Posterior vena cava (tissue), 2 donors: ENCODE measurements at regions not wholly inside any gene's neighbourhood (a gene's known extent, or its start where the extent isn't known, plus 50 kb on each side); places are given as distances from the start of the nearest gene placed in this dataset.

Source experiments
- DNase-seq: peaks from one replicate; pipeline ENCODE4 v3.0.0-alpha.2; 2020; ENCODE audit warnings: low spot score
- intact Hi-C, 2 donors: fragments of 100-400 bp; cut with DNase I; formaldehyde crosslinking; loops; one replicate each; pipeline versions ENCODE4 v1.14.1 to v1.14.2; 2022 to 2023
- donor health status: DM: yes; HTN: yes; CAD: no.
- donor health status: DM: yes; HTN: yes; CAD: no.

GRCh38 chr21:35783721-35784120 lies 276.6 kb downstream of the SETD4 start:
- DNase-seq: no peak
- intact Hi-C loops: no loop called here

- intact Hi-C loops: no loop called here
- DNase-seq: no peak
Observed at GRCh38 chr21:35782667-35783066, 277.7 kb downstream of the SETD4 start.

GRCh38 chr21:35780983-35781382 lies 279.3 kb downstream of the SETD4 start:
- intact Hi-C loops: no loop called here
- DNase-seq: no peak

GRCh38 chr21:35779690-35780570 lies 280.4 kb downstream of the SETD4 start:
- DNase-seq: no peak
- intact Hi-C loops: no loop called here

GRCh38 chr21:35779167-35779566 lies 281.2 kb downstream of the SETD4 start:
- intact Hi-C loops: no loop called here
- no peak for DNase-seq

GRCh38 chr21:35777081-35777480 lies 283.2 kb downstream of the SETD4 start:
- intact Hi-C loops: no loop called here
- DNase-seq: no peak

- intact Hi-C loops: no loop called here
Observed at GRCh38 chr21:35775778-35776544, 284.4 kb downstream of the SETD4 start.

GRCh38 chr21:35770101-35770945 lies 290.0 kb downstream of the SETD4 start:
- intact Hi-C loops: no loop called here
- DNase-seq: no peak

More at GRCh38 chr21:35775778-35776544, 284.4 kb downstream of the SETD4 start:
- DNase-seq: no peak

GRCh38 chr21:35768187-35768586 lies 292.1 kb downstream of the SETD4 start:
- no peak for DNase-seq
- intact Hi-C loops: loop anchor here in 1 of 2 donors (10.0 kb wide), 1 partner anchor 1513 kb away; no protein-coding TSS in a partner anchor

GRCh38 chr21:35764586-35764985 lies 295.7 kb downstream of the SETD4 start:
- intact Hi-C loops: loop anchor here in 1 of 2 donors (10.0 kb wide), 1 partner anchor 1510 kb away; no protein-coding TSS in a partner anchor
- DNase-seq: no peak

GRCh38 chr21:35764077-35764476 lies 296.2 kb downstream of the SETD4 start:
- no peak for DNase-seq
- intact Hi-C loops: loop anchor here in 1 of 2 donors (10.0 kb wide), 1 partner anchor 1509 kb away; no protein-coding TSS in a partner anchor

- DNase-seq: no peak
- intact Hi-C loops: no loop called here
Observed at GRCh38 chr21:35754583-35754982, 305.7 kb downstream of the SETD4 start.

- intact Hi-C loops: no loop called here
- DNase-seq: no peak
Observed at GRCh38 chr21:35753308-35753707, 307.0 kb downstream of the SETD4 start.

- intact Hi-C loops: no loop called here
- DNase-seq: no peak
Observed at GRCh38 chr21:35751171-35751570, 309.2 kb downstream of the SETD4 start.

GRCh38 chr21:35749904-35750303 lies 310.4 kb downstream of the SETD4 start:
- no peak for DNase-seq
- intact Hi-C loops: no loop called here

- intact Hi-C loops: no loop called here
- no peak for DNase-seq
Observed at GRCh38 chr21:35748678-35749314, 311.5 kb downstream of the SETD4 start.

GRCh38 chr21:35743571-35743970 lies 316.8 kb downstream of the SETD4 start:
- DNase-seq: no peak

GRCh38 chr21:35738347-35738961 lies 321.9 kb downstream of the SETD4 start:
- intact Hi-C loops: no loop called here
- DNase-seq: no peak

More at GRCh38 chr21:35743571-35743970, 316.8 kb downstream of the SETD4 start:
- intact Hi-C loops: no loop called here
